ENCODE measurements at regions not wholly inside any gene's neighbourhood (a gene's known extent, or its start where the extent isn't known, plus 50 kb on each side); places are given as distances from the start of the nearest gene placed in this dataset.

- no peak overlapping the region for H3K27ac Mint-ChIP-seq (ENCODE audit: unreplicated experiment)
- POLR2A ChIA-PET: no interaction called here
- H3K4me3 Mint-ChIP-seq (ENCODE audit: unreplicated experiment): no peak overlapping the region
- intact Hi-C loops (cut with micrococcal nuclease; ENCODE audit: unreplicated experiment): no loop called here
- BruUV-seq (replicated peaks): no TSS peak
- no peaks in the 10 kb centered on the region for H3K9me3 Mint-ChIP-seq (ENCODE audit: unreplicated experiment)
- no peak overlapping the region for H3K4me3 ChIP-seq (ENCODE audit: low read depth, low read length)
- H3K36me3 ChIP-seq (ENCODE audit: control insufficient read depth, insufficient read depth, low read length): no peaks in the 10 kb centered on the region
- no peaks in the 10 kb centered on the region for H3K9me3 ChIP-seq
- H3K27me3 ChIP-seq (replicated peaks; ENCODE audit: control insufficient read depth, insufficient read depth, low read length): no peaks in the 10 kb centered on the region
- CTCF ChIA-PET: no interaction called here
- no peaks in the 10 kb centered on the region for H3K4me1 Mint-ChIP-seq (ENCODE audit: low read depth, unreplicated experiment)
- TF ChIP-seq CTCF (IDR thresholded peaks at IDR 0.05; ENCODE audit: insufficient read depth in 1 of 2, low read depth in 1 of 2, low read length in 1 of 2, severe bottlenecking in 1 of 2, unreplicated experiment in 1 of 2): no peak
- no peaks in the 10 kb centered on the region for H3K4me1 ChIP-seq
- DNase-seq: no peak
- no peaks in the 10 kb centered on the region for H3K27me3 Mint-ChIP-seq (ENCODE audit: insufficient read depth, unreplicated experiment)
- no peaks in the 10 kb centered on the region for H3K36me3 Mint-ChIP-seq (ENCODE audit: insufficient read depth, unreplicated experiment)
Measured at GRCh38 chr2:129709956-129710598, 269.4 kb upstream of the RAB6C start.

GRCh38 chr2:129710670-129711495 is 268.6 kb upstream of the RAB6C start:
- ChIA-PET CTCF (no interaction called here), POLR2A (no interaction called here)
- no peaks in the 10 kb centered on the region for H3K27me3 ChIP-seq (replicated peaks; ENCODE audit: control insufficient read depth, insufficient read depth, low read length)
- no TSS peak for BruUV-seq (replicated peaks)
- no peak overlapping the region for H3K27ac Mint-ChIP-seq (ENCODE audit: unreplicated experiment)
- no peaks in the 10 kb centered on the region for H3K4me1 ChIP-seq
- H3K4me3 Mint-ChIP-seq (ENCODE audit: unreplicated experiment): no peak overlapping the region
- TF ChIP-seq CTCF (IDR thresholded peaks at IDR 0.05; ENCODE audit: insufficient read depth in 1 of 2, low read depth in 1 of 2, low read length in 1 of 2, severe bottlenecking in 1 of 2, unreplicated experiment in 1 of 2): no peak
- no peak overlapping the region for H3K4me3 ChIP-seq (ENCODE audit: low read depth, low read length)
- DNase-seq: no peak
- no peaks in the 10 kb centered on the region for H3K36me3 Mint-ChIP-seq (ENCODE audit: insufficient read depth, unreplicated experiment)
- H3K36me3 ChIP-seq (ENCODE audit: control insufficient read depth, insufficient read depth, low read length): no peaks in the 10 kb centered on the region
- H3K4me1 Mint-ChIP-seq (ENCODE audit: low read depth, unreplicated experiment): no peaks in the 10 kb centered on the region
- H3K9me3 Mint-ChIP-seq (ENCODE audit: unreplicated experiment): no peaks in the 10 kb centered on the region
- intact Hi-C loops (cut with micrococcal nuclease; ENCODE audit: unreplicated experiment): no loop called here
- H3K9me3 ChIP-seq: no peaks in the 10 kb centered on the region
- H3K27me3 Mint-ChIP-seq (ENCODE audit: insufficient read depth, unreplicated experiment): peaks cover 2% of the 10 kb centered on the region

GRCh38 chr2:129711816-129712675 is 267.4 kb upstream of the RAB6C start:
- CTCF ChIA-PET: no interaction called here
- Histone ChIP-seq H3K9me3 (no peaks in the 10 kb centered on the region), H3K4me3 (ENCODE audit: low read depth, low read length) (no peak overlapping the region), H3K27me3 (replicated peaks; ENCODE audit: control insufficient read depth, insufficient read depth, low read length) (no peaks in the 10 kb centered on the region), H3K36me3 (ENCODE audit: control insufficient read depth, insufficient read depth, low read length) (no peaks in the 10 kb centered on the region), H3K4me1 (no peaks in the 10 kb centered on the region)
- POLR2A ChIA-PET: no interaction called here
- Mint-ChIP-seq H3K27ac (ENCODE audit: unreplicated experiment) (no peak overlapping the region), H3K36me3 (ENCODE audit: insufficient read depth, unreplicated experiment) (no peaks in the 10 kb centered on the region), H3K4me1 (ENCODE audit: low read depth, unreplicated experiment) (no peaks in the 10 kb centered on the region), H3K4me3 (ENCODE audit: unreplicated experiment) (no peak overlapping the region), H3K27me3 (ENCODE audit: insufficient read depth, unreplicated experiment) (peaks cover 2% of the 10 kb centered on the region), H3K9me3 (ENCODE audit: unreplicated experiment) (no peaks in the 10 kb centered on the region)
- no TSS peak for BruUV-seq (replicated peaks)
- intact Hi-C loops (cut with micrococcal nuclease; ENCODE audit: unreplicated experiment): no loop called here
- no peak for TF ChIP-seq CTCF (IDR thresholded peaks at IDR 0.05; ENCODE audit: insufficient read depth in 1 of 2, low read depth in 1 of 2, low read length in 1 of 2, severe bottlenecking in 1 of 2, unreplicated experiment in 1 of 2)
- no peak for DNase-seq

Data from Caco-2 (cell line).